ENCODE measurements at regions not wholly inside any gene's neighbourhood (a gene's known extent, or its start where the extent isn't known, plus 50 kb on each side); places are given as distances from the start of the nearest gene placed in this dataset.
"Not testable (repeated sequence)": the region's sequence is repeated elsewhere in the genome, so short reads cannot be mapped to it uniquely, and the experiment has no call there.

DNA sequence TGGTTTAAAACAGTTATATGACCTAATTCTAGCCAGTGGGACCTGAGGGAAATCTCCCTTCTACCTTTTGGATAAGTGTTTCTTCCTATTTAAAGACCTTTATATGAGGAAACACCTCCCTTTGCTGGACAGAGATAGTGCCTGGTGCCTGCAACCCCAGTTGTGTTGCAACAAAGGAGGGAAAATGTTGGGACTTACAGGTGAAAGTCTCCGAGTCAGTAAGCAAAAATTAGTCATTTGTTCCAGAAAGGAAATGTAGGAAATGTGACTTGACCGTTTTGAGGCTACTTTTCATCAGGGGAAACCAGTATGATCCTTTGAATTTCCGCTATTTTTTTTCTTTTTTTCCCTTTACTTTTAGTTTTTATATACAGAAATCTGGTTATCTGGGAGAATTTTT lies 165.5 kb downstream of the DKK1 start:
- DNase-seq (ENCODE audit: low spot score): no peak

DNA sequence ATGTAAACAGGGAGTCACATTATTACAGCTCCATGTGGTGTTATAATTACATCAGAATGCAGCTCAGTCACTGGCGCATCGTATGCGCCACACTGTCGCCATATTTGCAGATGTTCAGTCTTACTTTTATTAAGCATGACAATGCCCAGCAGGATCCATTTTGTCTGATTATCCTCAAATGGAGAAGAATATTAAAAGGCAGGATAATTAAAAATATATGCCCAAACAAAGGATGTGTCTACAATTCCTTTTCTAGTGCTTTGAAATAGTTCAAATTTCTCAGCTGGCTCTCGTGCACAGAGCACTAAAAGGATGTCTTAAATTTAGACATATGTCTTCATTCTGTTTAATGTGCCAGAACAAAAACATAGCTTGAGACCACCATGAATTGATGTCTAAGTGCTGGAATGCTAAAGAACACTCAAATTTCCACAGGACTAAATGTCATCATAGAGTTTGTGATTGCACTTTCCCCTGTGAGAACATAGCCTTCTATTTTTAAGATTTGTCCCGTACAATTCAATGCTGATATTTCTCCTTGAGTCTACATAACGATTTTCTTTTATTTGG lies 168.0 kb downstream of the DKK1 start:
- DNase-seq (ENCODE audit: low spot score): no peak

DNA sequence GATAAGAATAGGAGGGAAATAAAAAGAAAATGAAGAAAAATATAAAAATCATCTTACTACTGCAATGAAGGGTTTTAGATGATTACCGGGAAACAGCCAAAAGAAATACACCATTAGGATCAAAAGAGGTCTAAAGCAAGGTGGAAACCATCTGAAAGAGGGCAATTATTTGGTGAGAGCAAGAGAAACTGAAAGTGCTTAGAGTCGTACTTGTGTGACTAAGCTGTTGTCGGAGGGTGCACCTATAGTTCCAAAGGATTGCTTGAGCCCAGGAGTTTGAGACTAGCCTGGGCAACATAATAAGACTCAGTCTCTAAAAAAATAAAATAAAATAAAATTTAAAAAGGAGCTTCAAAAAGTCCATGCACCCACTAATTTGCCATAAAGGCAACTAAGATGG lies 169.5 kb downstream of the DKK1 start:
- DNase-seq (ENCODE audit: low spot score): no peak

DNA sequence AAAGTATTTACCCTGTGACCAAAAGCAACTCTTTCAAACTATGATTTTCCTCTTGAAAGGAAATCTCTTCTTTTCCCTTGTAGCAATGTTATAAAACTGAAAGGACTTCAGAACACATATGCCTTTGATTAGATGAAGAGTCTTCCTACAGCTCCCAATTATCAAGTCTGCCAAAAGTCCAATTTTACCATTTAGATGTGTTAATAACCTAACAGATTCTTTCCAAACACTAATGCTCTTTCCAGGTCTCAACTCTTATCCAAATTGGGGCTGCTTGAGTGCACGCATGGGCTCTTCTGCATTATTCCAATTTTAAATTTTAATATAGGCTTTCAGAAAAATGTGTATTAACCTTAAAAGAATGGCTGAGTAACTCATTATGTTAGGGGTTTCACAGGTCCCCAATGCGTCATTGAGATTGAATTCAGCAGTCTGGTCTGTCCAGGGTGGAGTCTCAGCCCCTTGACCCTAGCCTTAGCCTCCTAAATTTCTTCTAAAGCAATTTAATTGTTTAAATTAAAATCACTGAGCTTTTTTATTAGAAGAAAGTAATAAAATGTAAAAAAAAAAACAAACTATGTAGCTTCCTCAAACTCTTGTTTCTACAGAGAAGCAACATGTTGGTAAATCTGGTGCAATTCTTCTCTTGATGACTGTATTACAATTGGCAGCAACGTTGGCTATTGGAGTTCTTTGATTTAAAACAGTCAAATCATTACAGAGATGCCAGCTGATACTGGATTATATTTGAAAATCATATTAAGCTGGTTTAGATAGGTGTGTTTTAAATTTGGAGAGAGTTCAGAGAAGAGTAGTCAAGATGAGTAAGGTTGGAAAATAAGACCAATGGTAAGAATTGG lies 170.4 kb downstream of the DKK1 start:
- no peak for DNase-seq (ENCODE audit: low spot score)

DNA sequence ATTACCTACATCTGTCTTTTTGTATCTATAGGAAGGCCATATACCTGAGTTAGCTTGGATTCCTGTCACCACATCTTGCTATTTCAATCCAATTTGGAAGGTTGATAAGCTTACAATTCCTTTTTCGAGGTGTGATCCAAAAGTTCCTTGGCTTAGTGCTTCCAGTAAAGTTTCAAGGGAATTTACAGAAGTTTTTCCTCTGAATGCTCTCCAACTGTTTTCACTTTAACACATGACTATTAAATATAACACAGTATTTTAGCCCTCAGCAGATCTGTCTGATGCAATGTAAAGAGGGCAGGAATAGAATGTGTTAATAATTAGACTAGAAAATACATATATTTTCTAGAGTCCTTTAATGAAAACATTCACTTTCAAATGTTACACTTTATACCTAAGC lies 171.4 kb downstream of the DKK1 start:
- DNase-seq (ENCODE audit: low spot score): no peak

DNA sequence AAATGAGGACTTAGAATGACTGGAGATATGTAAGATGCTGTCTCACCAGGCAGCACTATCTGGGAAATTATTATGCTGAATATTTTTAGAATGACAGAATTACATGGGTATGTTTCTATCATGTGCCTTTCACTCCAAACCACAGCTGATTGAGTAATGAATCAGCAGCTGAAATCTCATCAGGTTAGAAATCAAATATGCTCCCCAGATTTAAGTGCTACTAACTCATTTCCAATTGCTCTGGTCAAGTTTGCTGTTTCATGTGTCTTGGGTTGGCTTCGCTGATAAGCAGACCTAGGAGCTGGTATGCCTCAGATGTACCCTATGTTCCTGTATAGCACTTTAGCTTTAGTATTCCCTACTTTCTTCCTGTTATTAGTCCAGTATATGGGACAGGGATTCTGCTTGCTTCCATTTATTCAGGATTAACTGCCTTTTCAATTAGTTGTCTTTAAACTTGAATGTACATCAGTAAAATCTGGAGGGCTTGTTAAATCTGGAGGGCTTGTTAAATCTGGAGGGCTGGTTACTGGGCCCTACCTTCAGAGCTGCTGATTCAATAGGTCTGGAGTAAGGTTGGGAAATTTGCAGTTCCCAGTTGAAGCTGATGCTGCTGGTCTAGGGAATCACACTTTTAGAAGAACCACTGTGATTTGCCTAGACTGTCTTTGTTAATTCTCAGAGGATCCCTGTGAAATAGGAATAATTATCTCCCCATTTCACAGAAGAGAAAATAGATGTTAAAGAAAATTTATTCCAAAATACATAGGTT lies 172.9 kb downstream of the DKK1 start:
- peak; percentile 82 for DNase-seq (ENCODE audit: low spot score)

DNA sequence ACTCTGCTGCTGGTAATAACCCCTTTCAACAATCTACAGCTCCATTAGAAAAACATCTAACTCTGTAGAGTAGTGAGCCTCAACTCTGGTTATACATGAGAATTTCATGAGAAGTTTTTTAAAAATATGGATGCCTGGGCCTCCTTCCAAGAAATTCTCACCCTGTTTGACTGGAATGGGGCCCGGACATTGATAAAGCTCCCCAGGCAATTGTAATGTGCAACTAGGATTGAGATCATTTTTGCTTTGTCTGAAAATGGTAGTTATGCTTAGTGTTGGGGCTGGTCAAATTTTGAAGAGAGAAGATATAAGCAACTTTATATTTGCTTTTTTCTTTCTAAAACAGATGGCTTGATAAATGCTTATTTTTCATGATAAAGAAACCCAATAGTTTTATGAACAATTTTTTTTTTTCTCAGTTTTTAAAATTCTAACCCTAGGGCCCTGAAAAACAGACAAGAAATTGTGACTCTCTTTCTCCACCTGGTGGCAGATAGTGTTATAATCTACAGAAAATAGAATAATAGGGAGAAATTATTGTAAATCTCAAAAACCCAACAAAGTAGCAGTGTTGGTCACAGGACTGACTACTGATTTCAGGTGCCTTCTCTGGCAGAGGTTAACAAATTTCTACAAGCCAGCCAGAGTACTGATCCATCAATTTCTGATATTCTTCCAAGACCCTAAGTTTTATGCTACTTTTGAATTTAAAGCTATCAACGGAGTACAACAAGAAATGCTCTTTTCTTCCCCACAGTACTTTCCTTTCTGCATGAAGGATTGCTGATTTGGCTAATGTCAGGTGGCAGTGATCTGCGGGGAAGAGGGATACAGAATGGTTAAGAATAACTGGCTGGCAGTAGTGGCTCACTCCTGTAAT lies 174.8 kb downstream of the DKK1 start:
- peak; percentile 46 for DNase-seq (ENCODE audit: low spot score)

DNA sequence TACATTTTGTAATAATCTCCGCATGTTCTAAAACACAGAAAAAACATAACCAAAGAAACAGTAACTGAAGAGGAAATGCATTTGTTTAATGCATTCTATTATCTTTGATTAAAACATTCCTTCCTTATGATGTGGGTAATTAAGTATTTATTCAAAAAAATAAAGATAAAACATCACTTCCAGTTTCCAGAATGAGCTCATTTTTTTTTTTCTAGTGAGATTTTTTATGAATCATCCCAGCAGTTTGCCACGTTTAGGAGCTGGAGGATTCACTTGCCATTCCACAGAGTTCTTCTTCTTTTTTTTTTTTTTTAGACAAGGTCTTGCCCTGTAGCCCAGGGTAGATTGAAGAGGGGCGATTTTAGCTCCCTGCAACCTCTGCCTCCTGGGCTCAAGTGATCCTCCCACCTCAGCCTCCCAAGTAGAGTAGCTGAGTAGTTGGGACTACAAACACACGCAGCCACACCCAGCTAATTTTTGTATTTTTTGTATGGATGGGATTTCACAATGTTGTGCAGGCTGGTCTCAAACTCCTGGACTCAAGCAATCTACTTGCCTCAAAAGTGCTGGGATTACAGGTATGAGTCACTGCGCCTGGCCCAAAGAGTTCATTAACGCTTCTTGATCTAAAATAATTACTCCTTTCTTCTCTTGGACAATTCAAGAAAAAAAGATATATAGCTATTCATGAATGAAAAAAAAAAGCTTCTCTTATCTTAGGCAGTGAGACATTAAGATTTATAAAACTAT lies 177.3 kb downstream of the DKK1 start:
- DNase-seq (ENCODE audit: low spot score): peak; percentile 52

DNA sequence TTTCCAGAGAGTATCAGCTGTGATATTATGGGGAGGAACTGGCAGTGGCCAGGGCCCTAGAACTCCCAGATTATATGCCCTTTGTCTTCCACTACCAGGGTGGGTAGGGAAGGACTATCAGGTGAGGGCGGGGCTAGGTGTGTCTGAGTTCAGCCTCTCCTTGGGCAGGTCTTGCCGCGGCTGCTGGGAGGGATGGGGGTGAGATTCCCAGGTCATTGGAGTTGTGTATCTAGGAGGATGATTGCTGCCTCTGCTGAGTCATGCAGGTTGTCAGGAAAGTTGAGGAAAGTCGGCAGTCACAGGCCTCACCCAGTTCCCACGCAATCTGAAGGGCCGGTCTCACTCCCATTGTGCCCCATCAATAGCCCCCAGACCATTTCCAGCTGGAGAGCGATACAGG lies 185.2 kb downstream of the DKK1 start:
- no peak for DNase-seq (ENCODE audit: low spot score)

DNA sequence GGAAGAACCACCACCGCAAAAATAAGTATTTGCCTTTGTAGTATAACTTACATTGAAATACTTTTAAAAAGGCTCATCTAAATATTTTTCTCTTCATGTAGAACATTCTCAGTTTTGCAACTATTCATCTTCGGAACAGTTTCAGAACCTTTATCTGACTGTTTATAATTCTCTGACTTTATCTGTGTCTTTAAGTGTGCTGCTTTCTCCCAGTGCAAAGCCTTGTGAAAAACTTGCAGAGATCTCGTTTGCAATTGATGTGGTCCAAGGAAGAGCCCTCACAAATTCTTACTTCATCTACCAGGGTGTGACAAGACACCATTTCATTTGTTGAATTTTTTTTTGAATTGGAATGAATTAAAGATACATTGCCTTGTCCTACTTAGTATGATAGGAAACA lies 186.4 kb downstream of the DKK1 start:
- no peak for DNase-seq (ENCODE audit: low spot score)

DNA sequence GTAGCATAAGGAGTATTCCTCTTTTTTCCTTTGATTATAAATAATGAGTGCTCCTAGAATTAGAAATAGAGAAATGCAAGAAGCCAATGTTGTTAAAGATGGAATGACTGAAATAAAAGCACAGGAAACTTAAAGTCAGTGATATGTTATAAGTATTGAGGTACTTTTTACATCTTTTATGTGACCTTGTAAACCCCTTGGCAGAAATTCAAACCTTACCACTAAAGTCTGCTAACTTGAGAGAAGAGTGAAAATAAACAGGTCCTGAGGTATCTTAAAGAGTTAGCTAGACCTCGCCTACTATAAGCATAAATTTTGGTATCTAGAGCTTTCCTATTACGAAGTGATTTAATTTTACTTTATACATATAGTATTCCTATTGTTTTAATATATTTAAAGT lies 188.2 kb downstream of the DKK1 start:
- no peak for DNase-seq (ENCODE audit: low spot score)

DNA sequence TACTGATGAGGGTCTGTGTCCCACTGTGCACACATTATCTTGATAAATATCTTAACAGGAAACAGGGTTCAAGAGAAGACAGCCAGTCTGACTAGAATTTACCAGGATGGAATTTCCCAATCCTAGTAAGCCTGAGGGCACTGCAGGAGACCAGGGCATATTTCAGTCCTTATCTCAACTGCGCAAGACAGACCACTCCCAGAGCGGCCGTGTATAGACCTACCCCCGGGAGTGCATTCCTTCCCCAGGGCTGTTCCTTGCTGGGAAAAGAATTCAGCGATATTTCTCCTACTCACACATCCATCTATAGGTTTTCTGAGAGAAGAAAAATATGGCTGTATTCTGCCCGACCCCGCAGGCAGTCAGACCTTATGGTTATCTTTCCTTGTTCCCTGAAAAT lies 191.3 kb downstream of the DKK1 start:
- DNase-seq (ENCODE audit: low spot score): not testable (repeated sequence)

DNA sequence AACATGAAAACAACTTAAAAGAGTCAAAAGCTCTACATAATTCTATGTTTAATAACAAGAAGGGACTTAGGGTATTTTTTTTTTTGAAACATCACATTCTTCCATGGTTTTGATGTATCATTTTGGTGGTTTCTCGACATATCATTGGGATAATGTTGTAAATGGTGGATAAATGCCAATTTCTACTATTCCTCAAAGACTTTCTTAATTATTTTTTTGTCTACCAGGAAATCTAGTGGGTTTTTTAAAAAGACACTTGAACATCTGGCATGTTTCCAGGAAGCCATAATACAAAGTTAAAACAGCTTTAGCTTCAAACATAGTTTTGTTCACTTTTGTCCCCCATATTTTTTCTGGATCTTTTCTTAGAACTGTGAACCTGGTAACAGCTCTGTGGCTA lies 200.4 kb downstream of the DKK1 start:
- DNase-seq (ENCODE audit: low spot score): no peak

DNA sequence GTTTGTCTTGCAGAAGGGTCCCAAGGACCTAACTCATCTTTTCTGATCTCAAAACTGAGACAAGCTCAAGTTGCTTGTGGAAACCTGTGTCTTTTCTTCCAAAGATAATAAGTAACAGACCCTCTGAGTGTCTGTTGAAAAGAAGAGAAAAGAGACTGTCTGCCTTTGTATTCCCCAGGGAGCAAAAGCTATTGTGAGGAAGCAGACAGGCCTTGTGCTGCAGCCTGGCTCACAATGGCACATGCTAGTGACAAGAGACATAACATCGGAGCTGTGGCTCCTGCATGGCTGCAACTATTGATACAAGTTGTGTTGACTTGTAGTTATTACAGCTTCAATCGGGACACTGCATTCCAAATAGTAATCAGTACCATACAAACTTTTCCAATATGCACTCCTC lies 202.9 kb downstream of the DKK1 start:
- peak; percentile 2 for DNase-seq (ENCODE audit: low spot score)

DNA sequence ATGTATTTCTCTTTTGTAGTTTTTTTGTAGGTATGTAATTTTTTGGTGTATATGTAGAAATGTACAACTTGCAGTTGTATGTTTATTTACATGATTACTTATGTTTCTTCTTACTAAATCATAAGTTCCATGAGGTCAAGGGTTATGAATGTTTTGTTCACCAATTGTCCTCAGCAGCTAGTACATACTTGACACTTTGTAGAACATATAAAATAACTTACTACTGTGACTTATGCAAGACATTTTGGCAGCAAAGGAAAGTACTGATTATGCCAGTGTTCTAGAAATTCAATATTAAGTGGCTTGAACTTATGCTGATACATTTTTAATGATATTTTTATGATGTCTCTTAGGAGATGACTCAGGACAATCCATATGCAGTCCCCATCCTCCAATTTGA lies 209.6 kb downstream of the DKK1 start:
- no peak for DNase-seq (ENCODE audit: low spot score)

DNA sequence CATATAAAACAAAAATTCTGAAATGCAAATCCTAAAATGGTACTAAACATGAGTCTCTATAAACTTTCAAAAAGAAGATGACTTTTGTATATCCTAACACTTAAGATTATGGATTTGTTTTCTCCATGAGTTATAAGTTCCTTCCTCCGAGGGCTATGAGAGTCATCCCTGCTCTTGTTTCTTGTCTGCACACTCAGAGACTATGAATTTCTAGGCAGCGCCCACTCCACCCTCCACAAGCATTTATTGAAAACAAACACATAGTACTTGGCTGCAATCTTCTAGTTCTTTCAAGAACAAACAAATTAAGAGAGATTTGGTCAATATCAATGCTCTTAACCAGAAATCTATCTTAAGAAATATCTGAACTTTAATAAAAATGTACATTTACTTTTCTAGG lies 211.7 kb downstream of the DKK1 start:
- peak; percentile 43 for DNase-seq (ENCODE audit: low spot score)

DNA sequence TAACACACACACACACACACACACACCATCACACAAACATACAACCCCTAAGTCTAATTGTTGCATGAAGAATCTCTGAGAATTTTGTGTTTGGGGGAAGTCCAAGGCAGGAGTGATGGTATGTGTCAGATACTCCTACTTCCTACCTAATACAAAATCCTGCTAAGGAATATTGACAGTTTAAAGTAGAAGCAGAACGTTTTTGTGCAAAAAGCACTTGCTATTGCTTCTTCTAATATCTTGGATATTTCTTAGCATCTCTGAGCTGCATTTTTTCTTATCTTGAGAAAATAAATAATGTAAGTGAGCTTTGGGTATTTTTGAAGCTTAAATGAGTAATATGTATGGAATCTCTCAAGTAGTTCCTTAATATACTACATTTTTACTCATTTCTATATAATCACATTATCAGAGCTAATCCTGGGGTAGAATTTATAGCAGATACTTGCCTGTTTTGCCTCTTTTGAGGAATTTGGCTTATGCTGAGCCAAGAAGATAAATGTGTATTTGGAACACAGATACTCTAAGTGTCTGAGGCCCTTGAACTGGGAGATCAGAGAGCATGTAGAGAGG lies 212.3 kb downstream of the DKK1 start:
- DNase-seq (ENCODE audit: low spot score): peak; percentile 2

DNA sequence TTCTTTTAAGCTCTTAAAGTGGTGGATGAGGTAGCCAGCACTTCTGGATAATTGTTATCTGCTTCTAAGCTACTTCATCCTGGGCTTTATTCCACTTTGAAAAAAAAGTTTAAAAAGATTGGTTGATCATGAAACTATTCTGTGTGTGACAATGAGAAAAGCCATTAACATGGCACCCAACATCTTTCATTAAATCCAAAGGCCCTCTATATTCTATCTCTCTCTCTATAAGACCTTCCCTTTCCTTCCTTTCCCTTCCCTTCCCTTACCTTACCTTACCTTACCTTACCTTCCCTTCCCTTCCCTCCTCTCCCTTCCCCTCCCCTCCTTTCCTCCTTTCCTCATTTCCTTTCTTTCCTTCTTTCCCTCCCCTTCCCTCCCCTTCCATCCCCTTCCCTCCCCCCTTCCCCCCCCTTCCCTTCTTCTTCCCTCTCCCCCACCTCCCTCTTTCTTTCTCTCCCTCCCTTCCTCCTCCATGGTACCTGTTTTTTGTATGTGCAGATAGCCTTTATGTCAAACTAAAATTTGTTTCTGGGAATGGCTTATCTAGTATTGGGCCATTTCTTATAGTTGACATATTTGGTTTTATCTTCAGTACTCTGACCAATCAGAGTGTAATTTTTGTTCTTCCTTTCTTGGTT lies 218.7 kb downstream of the DKK1 start:
- DNase-seq (ENCODE audit: low spot score): no peak

DNA sequence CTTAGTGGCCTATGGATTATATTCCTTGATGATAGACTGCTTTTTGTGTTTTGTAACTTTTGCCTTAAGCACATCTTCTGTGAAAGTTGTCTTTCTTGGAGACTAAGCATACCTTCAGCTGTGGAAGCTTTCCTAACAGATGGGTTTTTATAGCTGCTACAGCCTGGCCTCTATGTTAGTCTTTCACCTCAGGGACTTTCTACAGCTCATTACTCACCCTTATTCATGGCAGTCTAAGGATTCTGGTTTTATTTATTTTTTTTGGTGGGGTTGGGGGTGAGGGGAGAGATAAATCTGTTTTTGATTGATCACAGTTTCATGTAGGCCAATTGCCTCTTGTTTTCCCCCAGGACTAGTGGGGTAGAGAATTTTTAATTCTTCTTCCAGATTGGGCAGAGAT lies 219.9 kb downstream of the DKK1 start:
- DNase-seq (ENCODE audit: low spot score): no peak

DNA sequence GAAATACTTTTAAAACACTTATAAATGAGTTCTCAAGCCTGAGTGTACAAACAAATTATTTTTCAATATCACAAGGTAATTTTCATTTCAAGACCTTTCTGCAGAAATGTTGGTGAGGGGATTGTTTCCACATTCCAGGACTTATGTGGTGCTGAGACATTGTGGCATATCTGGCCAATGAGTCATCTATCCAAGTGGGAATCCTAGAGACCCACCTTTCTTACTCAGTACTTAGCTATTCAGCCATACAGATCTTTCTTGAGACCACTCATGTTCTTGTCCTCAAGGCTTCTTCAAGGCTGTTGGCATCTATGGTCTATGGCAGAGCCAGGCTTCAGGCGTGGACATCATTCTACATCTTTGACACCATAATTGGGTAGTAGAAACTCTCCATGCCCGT lies 225.4 kb downstream of the DKK1 start:
- no peak for DNase-seq (ENCODE audit: low spot score)
